HEK293 (cell line): ENCODE measurements at regions not wholly inside any gene's neighbourhood (a gene's known extent, or its start where the extent isn't known, plus 50 kb on each side); places are given as distances from the start of the nearest gene placed in this dataset.

Experiments used
- CTCF ChIA-PET: fragments of 350-600 bp; formaldehyde crosslinking; extraction: SDS; loops from one replicate; lab custom pipeline; 2021; ENCODE audit warnings: antibody characterized with exemption; lab: Yijun Ruan, JAX
- POLR2A ChIA-PET: fragments of 300-600 bp; formaldehyde crosslinking; extraction: SDS; loops from one replicate; lab custom pipeline; 2020; ENCODE audit warnings: antibody characterized with exemption, inconsistent platforms; lab: Yijun Ruan, JAX
- H3K27ac ChIP-seq: fragments of 200-500 bp; sonication (Bioruptor generic); 2 replicates; pipeline ENCODE4 v1.5.1; 2014; ENCODE audit warnings: low read depth, low read length, control low read depth, inconsistent platforms; ENCODE audit errors: extremely low read depth
- H3K36me3 ChIP-seq, 2 experiments: fragments of 200-500 bp in 1 of 2; sonication (Bioruptor generic) in 1 of 2; 1 replicate in 1 of 2; 2 replicates in 1 of 2; pipeline ENCODE4 v1.5.1; 2014 to 2017; ENCODE audit warnings: inconsistent platforms in 2 of 2, low read length in 2 of 2; ENCODE audit not compliant: control insufficient read depth in 2 of 2, insufficient read depth in 1 of 2
- H3K4me1 ChIP-seq: fragments of 200-500 bp; sonication (Bioruptor generic); 2 replicates; pipeline ENCODE4 v1.5.1; 2014; ENCODE audit warnings: mild to moderate bottlenecking, low read length, inconsistent platforms; ENCODE audit not compliant: control insufficient read depth, insufficient read depth
- H3K4me3 ChIP-seq: 2 replicates; pipeline ENCODE4 v1.5.1; 2011; ENCODE audit warnings: low read depth, mild to moderate bottlenecking, control low read depth, low read length, moderate library complexity
- H3K9me3 ChIP-seq: fragments of 200-500 bp; sonication (Bioruptor generic); 2 replicates; pipeline ENCODE4 v1.5.1; 2014; ENCODE audit warnings: low read depth, low read length, inconsistent platforms; ENCODE audit not compliant: control insufficient read depth, insufficient read depth
- MZF1 ChIP-seq: fragments of 450-650 bp; formaldehyde crosslinking; IDR thresholded peaks from 2 replicates; pipeline ENCODE4 v1.5.1; 2017; ENCODE audit warnings: missing biosample characterization, missing genetic modification characterization, borderline replicate concordance
- ZBTB48 ChIP-seq: fragments of 450-650 bp; formaldehyde crosslinking; IDR thresholded peaks from 2 replicates; pipeline ENCODE4 v1.5.1; 2016; ENCODE audit warnings: missing biosample characterization, missing genetic modification characterization
- ZBTB7A ChIP-seq: fragments of 450-650 bp; formaldehyde crosslinking; IDR thresholded peaks from 2 replicates; pipeline ENCODE4 v1.5.1; 2016; ENCODE audit warnings: low read depth, missing biosample characterization, missing genetic modification characterization
- ZNF2 ChIP-seq: fragments of 450-650 bp; formaldehyde crosslinking; IDR thresholded peaks from 2 replicates; pipeline ENCODE4 v1.5.1; 2016; ENCODE audit warnings: missing biosample characterization, missing genetic modification characterization
- ZNF214 ChIP-seq: fragments of 450-650 bp; formaldehyde crosslinking; IDR thresholded peaks from 2 replicates; pipeline ENCODE4 v1.5.1; 2017; ENCODE audit warnings: missing biosample characterization, mild to moderate bottlenecking, missing genetic modification characterization, borderline replicate concordance
- ZNF239 ChIP-seq: fragments of 450-650 bp; formaldehyde crosslinking; IDR thresholded peaks from 2 replicates; pipeline ENCODE4 v1.5.1; 2016; ENCODE audit warnings: missing biosample characterization, missing genetic modification characterization
- ZNF24 ChIP-seq: fragments of 450-650 bp; formaldehyde crosslinking; IDR thresholded peaks from 2 replicates; pipeline ENCODE4 v1.5.1; 2016; ENCODE audit warnings: missing biosample characterization, missing genetic modification characterization
- ZNF280C ChIP-seq: fragments of 450-650 bp; formaldehyde crosslinking; IDR thresholded peaks from 2 replicates; pipeline ENCODE4 v1.5.1; 2016; ENCODE audit warnings: missing biosample characterization, missing genetic modification characterization
- ZNF391 ChIP-seq: fragments of 450-650 bp; formaldehyde crosslinking; IDR thresholded peaks from 2 replicates; pipeline ENCODE4 v1.5.1; 2016; ENCODE audit warnings: low read depth, missing biosample characterization, missing genetic modification characterization, borderline replicate concordance
- ZNF394 ChIP-seq: fragments of 450-650 bp; formaldehyde crosslinking; IDR thresholded peaks from 2 replicates; pipeline ENCODE4 v1.5.1; 2016; ENCODE audit warnings: missing biosample characterization, missing genetic modification characterization, mild to moderate bottlenecking, moderate library complexity, borderline replicate concordance
- ZNF48 ChIP-seq: fragments of 450-650 bp; formaldehyde crosslinking; IDR thresholded peaks from 2 replicates; pipeline ENCODE4 v1.5.1; 2016; ENCODE audit warnings: missing biosample characterization, missing genetic modification characterization
- ZNF585B ChIP-seq: fragments of 450-650 bp; formaldehyde crosslinking; IDR thresholded peaks from 2 replicates; pipeline ENCODE4 v1.5.1; 2016; ENCODE audit warnings: missing biosample characterization, missing genetic modification characterization
- ZNF776 ChIP-seq: fragments of 450-650 bp; formaldehyde crosslinking; IDR thresholded peaks from 2 replicates; pipeline ENCODE4 v1.5.0; 2017; ENCODE audit warnings: missing biosample characterization, missing genetic modification characterization, borderline replicate concordance
- ZSCAN5A ChIP-seq: fragments of 450-650 bp; formaldehyde crosslinking; IDR thresholded peaks from 2 replicates; pipeline ENCODE4 v1.5.1; 2016; ENCODE audit warnings: missing biosample characterization, missing genetic modification characterization
- ZXDB ChIP-seq: fragments of 450-650 bp; formaldehyde crosslinking; IDR thresholded peaks from 2 replicates; pipeline ENCODE4 v1.5.1; 2016; ENCODE audit warnings: missing biosample characterization, missing genetic modification characterization

DNA sequence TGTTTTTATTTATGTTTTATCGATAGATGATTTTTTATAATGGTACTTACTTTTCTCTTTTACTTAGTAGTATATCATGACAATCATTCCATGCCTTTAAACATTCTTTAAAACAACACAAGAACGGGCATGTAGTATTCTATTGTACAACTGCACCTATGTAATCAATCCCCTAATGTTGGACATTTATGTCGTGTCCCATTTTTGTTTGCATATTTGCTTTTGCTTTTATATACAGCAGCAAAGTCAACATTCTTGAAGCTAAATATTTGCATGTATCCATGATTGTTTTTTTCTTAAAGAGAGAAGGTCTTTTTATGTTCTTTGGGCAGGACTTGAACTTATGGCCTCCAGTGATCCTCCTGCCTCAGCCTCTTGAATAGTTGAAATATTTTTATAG, 527.0 kb upstream of the CLINT1 start:
- no peak overlapping the region for H3K4me3 ChIP-seq
- H3K36me3 ChIP-seq: no peaks in the 10 kb centered on the region
- H3K9me3 ChIP-seq: no peaks in the 10 kb centered on the region
- CTCF ChIA-PET: no interaction called here
- TF ChIP-seq MZF1 (tag by site-specific recombination) (peak; percentile 70; the same call in 1 of the 2 replicates), ZBTB7A (no peak)
- POLR2A ChIA-PET: no interaction called here
- H3K4me1 ChIP-seq: 0 out of 2 replicates have a peak, but pooled peaks cover 3% of the 10 kb centered on the region
- no peak overlapping the region for H3K27ac ChIP-seq

DNA sequence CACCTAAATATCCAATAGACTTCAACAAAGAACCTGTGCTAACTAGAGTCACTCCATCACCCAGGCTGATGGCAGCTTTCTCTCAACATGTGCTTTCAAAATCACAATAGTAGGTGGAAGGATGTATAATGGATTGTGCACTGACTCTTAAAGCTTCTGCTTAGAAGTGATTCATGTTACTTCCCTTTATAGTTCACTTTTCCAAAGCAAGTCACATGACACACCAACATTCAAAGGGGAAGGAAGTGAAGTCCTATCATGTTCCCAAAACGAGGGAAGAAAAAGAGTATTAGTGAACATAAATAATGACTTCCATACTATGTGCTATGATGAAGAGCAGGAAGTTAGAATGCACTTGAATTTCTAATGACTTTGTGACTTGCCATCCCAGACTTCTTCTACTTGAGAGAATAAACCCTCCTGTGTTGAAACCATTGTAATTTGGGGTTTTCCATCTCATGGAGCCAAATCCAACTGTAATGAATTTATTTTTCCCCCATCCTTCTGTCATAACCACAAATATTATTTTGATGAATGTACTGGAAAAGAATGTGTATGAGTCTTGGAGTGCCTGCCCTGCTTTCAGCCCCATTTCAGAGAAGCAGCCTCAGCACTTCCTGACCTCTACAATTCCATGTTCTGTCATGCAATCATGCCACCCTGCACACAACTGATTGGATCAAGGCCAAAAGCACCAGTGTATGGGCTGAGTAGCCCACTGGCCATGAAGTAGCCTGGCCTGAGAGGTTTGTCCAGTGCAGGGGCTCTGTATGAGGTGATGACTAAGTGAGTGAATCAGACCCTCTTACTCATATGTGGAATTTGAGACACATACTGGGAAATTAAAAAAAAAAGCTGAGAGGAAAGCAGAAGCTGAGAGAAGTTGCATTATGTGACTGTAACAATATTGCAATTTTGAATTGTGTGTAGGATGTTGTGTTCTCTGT, 525.9 kb upstream of the CLINT1 start:
- 0 out of 2 replicates have a peak, but pooled peaks cover 3% of the 10 kb centered on the region for H3K4me1 ChIP-seq
- no peaks in the 10 kb centered on the region for H3K36me3 ChIP-seq
- H3K4me3 ChIP-seq: no peak overlapping the region
- H3K9me3 ChIP-seq: no peaks in the 10 kb centered on the region
- TF ChIP-seq ZNF214 (tag by site-specific recombination): no peak
- TF ChIP-seq ZNF394: peak; percentile 47; the same call in 1 of the 2 replicates
- TF ChIP-seq, all 188 proteins: peak for 1
- ChIA-PET POLR2A (no interaction called here), CTCF (interaction anchor here (1.4 kb wide), 1 partner anchor 723 kb away, joined by 4 read pairs; no protein-coding TSS in a partner anchor)
- no peak overlapping the region for H3K27ac ChIP-seq

GRCh38 chr5:158383486-158383885, 524.5 kb upstream of the CLINT1 start:
- Histone ChIP-seq H3K4me3 (no peak overlapping the region), H3K4me1 (0 out of 2 replicates have a peak, but pooled peaks cover 3% of the 10 kb centered on the region), H3K9me3 (no peaks in the 10 kb centered on the region), H3K36me3 (no peaks in the 10 kb centered on the region), H3K27ac (no peak overlapping the region)
- TF ChIP-seq ZNF585B (no peak), ZNF48 (no peak), ZNF391 (tag by site-specific recombination) (no peak), ZNF280C (tag by site-specific recombination) (no peak), ZBTB48 (tag by site-specific recombination) (no peak), ZNF24 (tag by site-specific recombination) (no peak), ZNF776 (tag by site-specific recombination) (no peak), ZNF239 (tag by site-specific recombination) (no peak), ZXDB (tag by site-specific recombination) (no peak), ZSCAN5A (tag by site-specific recombination) (no peak), ZNF2 (no peak)
- POLR2A ChIA-PET: no interaction called here
- CTCF ChIA-PET: interaction anchor here (1.3 to 1.4 kb wide), 2 partner anchors 312 to 724 kb away, joined by 3 to 4 read pairs; no protein-coding TSS in a partner anchor
